ENCODE measurements at regions not wholly inside any gene's neighbourhood (a gene's known extent, or its start where the extent isn't known, plus 50 kb on each side); places are given as distances from the start of the nearest gene placed in this dataset.

DNA sequence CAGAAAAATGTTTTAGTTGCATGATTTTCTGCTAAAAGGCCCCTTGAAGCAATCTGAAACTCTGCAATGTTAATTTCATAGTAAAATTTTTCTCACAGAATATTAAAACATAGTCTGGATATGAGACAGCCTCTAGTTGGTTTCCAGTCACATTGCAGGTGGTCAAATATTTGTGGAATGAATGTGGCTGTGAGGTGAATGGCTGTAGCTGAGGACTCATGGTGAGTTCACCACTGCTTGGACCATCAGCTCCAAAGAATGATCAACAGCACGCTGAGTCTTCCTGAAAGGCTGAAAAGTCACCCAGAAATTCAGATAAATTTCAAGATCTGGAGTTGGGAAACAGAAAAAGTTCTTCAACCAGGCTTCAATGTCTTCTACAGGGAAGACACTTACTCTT lies 79.8 kb downstream of the MAT2B start:
- no peaks in the 10 kb centered on the region for H3K9me3 ChIP-seq (ENCODE audit: low read length)
- H4K20me1 ChIP-seq (ENCODE audit: insufficient read depth, low read length): no peaks in the 10 kb centered on the region
- no peaks in the 10 kb centered on the region for H3K4me1 ChIP-seq (ENCODE audit: insufficient read depth, low read length, severe bottlenecking)
- no peak overlapping the region for H2AFZ ChIP-seq (ENCODE audit: low read length)
- no peaks in the 10 kb centered on the region for H3F3A ChIP-seq (ENCODE audit: insufficient read depth, low read length)
- no peaks in the 10 kb centered on the region for H3K79me2 ChIP-seq (ENCODE audit: insufficient read depth, low read length)
- H3K27ac ChIP-seq (ENCODE audit: low read depth, low read length, poor library complexity, severe bottlenecking): no peak overlapping the region
- no peak overlapping the region for H3K9ac ChIP-seq (ENCODE audit: low read length)
- H3K9me2 ChIP-seq (ENCODE audit: low read depth, low read length): no peaks in the 10 kb centered on the region
- no peaks in the 10 kb centered on the region for H3K27me3 ChIP-seq (ENCODE audit: insufficient read depth, low read length)
- H3K4me3 ChIP-seq (ENCODE audit: low read depth, low read length, poor library complexity, severe bottlenecking): no peak overlapping the region
- no peak for TF ChIP-seq EZH2 (IDR thresholded peaks at IDR 0.05; ENCODE audit: borderline replicate concordance, low read length)
- TF ChIP-seq, protein P1, sequence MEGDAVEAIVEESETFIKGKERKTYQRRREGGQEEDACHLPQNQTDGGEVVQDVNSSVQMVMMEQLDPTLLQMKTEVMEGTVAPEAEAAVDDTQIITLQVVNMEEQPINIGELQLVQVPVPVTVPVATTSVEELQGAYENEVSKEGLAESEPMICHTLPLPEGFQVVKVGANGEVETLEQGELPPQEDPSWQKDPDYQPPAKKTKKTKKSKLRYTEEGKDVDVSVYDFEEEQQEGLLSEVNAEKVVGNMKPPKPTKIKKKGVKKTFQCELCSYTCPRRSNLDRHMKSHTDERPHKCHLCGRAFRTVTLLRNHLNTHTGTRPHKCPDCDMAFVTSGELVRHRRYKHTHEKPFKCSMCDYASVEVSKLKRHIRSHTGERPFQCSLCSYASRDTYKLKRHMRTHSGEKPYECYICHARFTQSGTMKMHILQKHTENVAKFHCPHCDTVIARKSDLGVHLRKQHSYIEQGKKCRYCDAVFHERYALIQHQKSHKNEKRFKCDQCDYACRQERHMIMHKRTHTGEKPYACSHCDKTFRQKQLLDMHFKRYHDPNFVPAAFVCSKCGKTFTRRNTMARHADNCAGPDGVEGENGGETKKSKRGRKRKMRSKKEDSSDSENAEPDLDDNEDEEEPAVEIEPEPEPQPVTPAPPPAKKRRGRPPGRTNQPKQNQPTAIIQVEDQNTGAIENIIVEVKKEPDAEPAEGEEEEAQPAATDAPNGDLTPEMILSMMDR (IDR thresholded peaks at IDR 0.05; ENCODE audit: low read length): no peak
- H3K36me3 ChIP-seq (ENCODE audit: insufficient read depth, low read length): no peaks in the 10 kb centered on the region
- H3K4me2 ChIP-seq (ENCODE audit: low read length): no peak overlapping the region

DNA sequence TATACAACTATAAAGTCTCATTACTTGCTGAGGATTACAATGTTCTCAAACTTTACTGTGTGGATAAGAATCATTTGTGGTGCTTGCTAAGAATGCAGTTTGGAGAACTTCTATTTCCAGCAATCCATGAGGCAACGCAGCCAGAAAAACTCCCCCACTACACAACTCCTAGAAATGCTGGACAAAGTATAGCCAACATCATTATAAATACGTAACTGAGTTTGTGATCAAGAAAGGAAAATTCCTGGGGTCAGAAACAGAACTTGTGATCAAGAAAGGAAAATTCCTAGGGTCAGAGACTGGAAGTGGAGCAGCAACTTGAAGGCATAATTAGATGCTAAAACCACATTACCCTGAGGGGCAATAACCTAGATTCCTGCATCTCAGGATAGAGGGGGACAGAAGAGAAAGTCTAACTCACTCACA lies 81.1 kb downstream of the MAT2B start:
- H3K27me3 ChIP-seq (ENCODE audit: insufficient read depth, low read length): no peaks in the 10 kb centered on the region
- H3K4me3 ChIP-seq (ENCODE audit: low read depth, low read length, poor library complexity, severe bottlenecking): no peak overlapping the region
- no peaks in the 10 kb centered on the region for H4K20me1 ChIP-seq (ENCODE audit: insufficient read depth, low read length)
- H3K9me2 ChIP-seq (ENCODE audit: low read depth, low read length): no peaks in the 10 kb centered on the region
- H3K4me1 ChIP-seq (ENCODE audit: insufficient read depth, low read length, severe bottlenecking): no peaks in the 10 kb centered on the region
- no peaks in the 10 kb centered on the region for H3K9me3 ChIP-seq (ENCODE audit: low read length)
- H2AFZ ChIP-seq (ENCODE audit: low read length): no peak overlapping the region
- H3K79me2 ChIP-seq (ENCODE audit: insufficient read depth, low read length): no peaks in the 10 kb centered on the region
- TF ChIP-seq, protein P1 (IDR thresholded peaks at IDR 0.05; ENCODE audit: low read length): no peak
- no peak for TF ChIP-seq EZH2 (IDR thresholded peaks at IDR 0.05; ENCODE audit: borderline replicate concordance, low read length)
- H3K9ac ChIP-seq (ENCODE audit: low read length): no peak overlapping the region
- no peak overlapping the region for H3K4me2 ChIP-seq (ENCODE audit: low read length)
- no peaks in the 10 kb centered on the region for H3F3A ChIP-seq (ENCODE audit: insufficient read depth, low read length)
- no peak overlapping the region for H3K27ac ChIP-seq (ENCODE audit: low read depth, low read length, poor library complexity, severe bottlenecking)
- no peaks in the 10 kb centered on the region for H3K36me3 ChIP-seq (ENCODE audit: insufficient read depth, low read length)

DNA sequence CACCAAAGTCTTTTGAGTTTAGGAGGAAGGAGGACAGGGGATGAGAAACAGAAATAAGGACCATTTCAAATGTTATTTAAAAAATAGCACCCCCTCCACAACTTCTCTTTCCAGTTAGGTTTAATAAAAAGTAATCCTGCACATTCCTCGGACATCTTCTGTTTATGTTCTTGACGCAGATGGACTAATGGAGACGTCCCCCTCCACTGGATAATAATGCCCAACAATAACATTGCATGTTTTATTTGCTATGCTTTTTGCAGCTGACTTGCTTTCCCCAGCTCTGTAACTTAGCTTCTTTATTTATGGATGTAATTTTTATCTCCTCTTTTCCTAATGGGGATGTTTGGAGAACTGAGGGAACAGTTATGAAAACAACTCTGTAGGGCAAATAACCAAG lies 89.5 kb downstream of the MAT2B start:
- no peak overlapping the region for H3K9ac ChIP-seq (ENCODE audit: low read length)
- no peaks in the 10 kb centered on the region for H3K27me3 ChIP-seq (ENCODE audit: insufficient read depth, low read length)
- H3K4me3 ChIP-seq (ENCODE audit: low read depth, low read length, poor library complexity, severe bottlenecking): no peak overlapping the region
- no peaks in the 10 kb centered on the region for H3K9me2 ChIP-seq (ENCODE audit: low read depth, low read length)
- no peaks in the 10 kb centered on the region for H3F3A ChIP-seq (ENCODE audit: insufficient read depth, low read length)
- H4K20me1 ChIP-seq (ENCODE audit: insufficient read depth, low read length): no peaks in the 10 kb centered on the region
- no peaks in the 10 kb centered on the region for H3K79me2 ChIP-seq (ENCODE audit: insufficient read depth, low read length)
- H3K36me3 ChIP-seq (ENCODE audit: insufficient read depth, low read length): no peaks in the 10 kb centered on the region
- no peak overlapping the region for H3K27ac ChIP-seq (ENCODE audit: low read depth, low read length, poor library complexity, severe bottlenecking)
- no peak overlapping the region for H2AFZ ChIP-seq (ENCODE audit: low read length)
- H3K4me1 ChIP-seq (ENCODE audit: insufficient read depth, low read length, severe bottlenecking): no peaks in the 10 kb centered on the region
- no peak overlapping the region for H3K4me2 ChIP-seq (ENCODE audit: low read length)
- H3K9me3 ChIP-seq (ENCODE audit: low read length): no peaks in the 10 kb centered on the region
- TF ChIP-seq EZH2 (IDR thresholded peaks at IDR 0.05; ENCODE audit: borderline replicate concordance, low read length): no peak
- TF ChIP-seq, protein P1 (IDR thresholded peaks at IDR 0.05; ENCODE audit: low read length): no peak
